Hepatocyte (in vitro differentiated cells): ENCODE measurements at regions not wholly inside any gene's neighbourhood (a gene's known extent, or its start where the extent isn't known, plus 50 kb on each side); places are given as distances from the start of the nearest gene placed in this dataset.

ENCODE experiments used
- CTCF ChIP-seq: fragments of 200-600 bp; sonication (generic); IDR thresholded peaks from 2 replicates; pipeline ENCODE4 v1.5.1; 2016; ENCODE audit warnings: antibody characterized with exemption, mild to moderate bottlenecking; ENCODE audit not compliant: poor library complexity
- EZH2 ChIP-seq: fragments of 200-600 bp; sonication (generic); IDR thresholded peaks from 2 replicates; pipeline ENCODE4 v1.6.1; 2016; ENCODE audit warnings: antibody characterized with exemption, mild to moderate bottlenecking, borderline replicate concordance
- EZH2phosphoT487 ChIP-seq: fragments of 200-600 bp; sonication (generic); IDR thresholded peaks from one replicate; pipeline ENCODE4 v1.6.1; 2018; ENCODE audit warnings: antibody characterized with exemption, mild to moderate bottlenecking, low read depth, moderate library complexity; ENCODE audit not compliant: unreplicated experiment, severe bottlenecking

DNA sequence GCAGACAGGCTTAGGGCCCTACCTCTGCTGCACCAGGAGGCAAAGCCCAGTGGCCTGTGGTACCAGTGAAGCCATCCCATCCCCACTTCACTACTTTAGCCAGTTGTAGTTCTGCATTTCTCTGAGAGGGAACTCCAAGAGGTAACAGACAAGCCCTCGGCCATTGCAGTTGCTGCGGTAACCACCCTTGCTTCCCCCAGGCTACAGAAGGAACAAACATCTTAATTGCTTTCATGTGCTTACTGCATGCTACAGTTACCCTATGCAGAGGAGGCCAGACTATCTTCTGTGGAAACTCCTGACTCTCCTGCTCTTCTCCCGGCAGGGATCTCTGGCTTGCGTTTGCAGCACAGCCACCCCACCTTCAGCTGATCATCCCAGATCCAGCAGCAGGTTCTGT lies 67.8 kb downstream of the SPIN4 start:
- no peak for TF ChIP-seq EZH2phosphoT487
- TF ChIP-seq EZH2: no peak
- no peak for TF ChIP-seq CTCF
